Jurkat, Clone E6-1 (cell line): ENCODE measurements at regions not wholly inside any gene's neighbourhood (a gene's known extent, or its start where the extent isn't known, plus 50 kb on each side); places are given as distances from the start of the nearest gene placed in this dataset.
"Not testable (repeated sequence)": the region's sequence is repeated elsewhere in the genome, so short reads cannot be mapped to it uniquely, and the experiment has no call there.

Experiments used
- DNase-seq: peaks from one replicate; pipeline ENCODE4 v3.0.0-alpha.2; 2011; ENCODE audit warnings: low read depth, low spot score
- H3K4me3 ChIP-seq: 2 replicates; pipeline ENCODE4 v1.5.1; 2011; ENCODE audit warnings: mild to moderate bottlenecking, low read length, control low read depth, moderate library complexity

- DNase-seq, result no peak
Measured at GRCh38 chr7:67301667-67302066, 305.0 kb downstream of the TYW1 start.

GRCh38 chr7:67302113-67303039, 305.7 kb downstream of the TYW1 start:
- peak overlapping the region; percentile 85 for H3K4me3 ChIP-seq
- peak; percentile 98 for DNase-seq

More at GRCh38 chr7:67301667-67302066, 305.0 kb downstream of the TYW1 start:
- H3K4me3 ChIP-seq, result peak overlapping the region; percentile 85

DNA sequence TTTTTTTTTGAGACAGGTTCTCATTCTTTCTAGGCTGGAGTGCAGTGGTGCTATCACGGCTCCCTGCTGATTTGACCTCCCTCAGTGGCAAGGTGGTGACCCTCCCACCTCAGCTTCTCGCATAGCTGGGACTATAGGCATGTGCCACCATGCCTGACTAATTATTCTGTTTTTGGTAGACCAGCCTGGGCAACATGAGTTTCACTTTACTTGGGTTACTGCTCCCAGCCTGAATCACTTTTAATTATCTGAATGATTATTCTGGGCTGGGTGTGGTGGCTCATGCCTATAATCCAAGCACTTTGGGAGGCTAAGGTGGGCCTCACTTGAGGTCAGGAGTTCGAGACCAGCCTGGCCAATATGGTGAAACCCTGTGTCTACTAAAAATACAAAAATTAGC, 308.2 kb downstream of the TYW1 start:
- not testable (repeated sequence) for H3K4me3 ChIP-seq, DNase-seq

GRCh38 chr7:67306331-67306730, 309.7 kb downstream of the TYW1 start:
- H3K4me3 ChIP-seq, result no peak overlapping the region
- no peak for DNase-seq

DNA sequence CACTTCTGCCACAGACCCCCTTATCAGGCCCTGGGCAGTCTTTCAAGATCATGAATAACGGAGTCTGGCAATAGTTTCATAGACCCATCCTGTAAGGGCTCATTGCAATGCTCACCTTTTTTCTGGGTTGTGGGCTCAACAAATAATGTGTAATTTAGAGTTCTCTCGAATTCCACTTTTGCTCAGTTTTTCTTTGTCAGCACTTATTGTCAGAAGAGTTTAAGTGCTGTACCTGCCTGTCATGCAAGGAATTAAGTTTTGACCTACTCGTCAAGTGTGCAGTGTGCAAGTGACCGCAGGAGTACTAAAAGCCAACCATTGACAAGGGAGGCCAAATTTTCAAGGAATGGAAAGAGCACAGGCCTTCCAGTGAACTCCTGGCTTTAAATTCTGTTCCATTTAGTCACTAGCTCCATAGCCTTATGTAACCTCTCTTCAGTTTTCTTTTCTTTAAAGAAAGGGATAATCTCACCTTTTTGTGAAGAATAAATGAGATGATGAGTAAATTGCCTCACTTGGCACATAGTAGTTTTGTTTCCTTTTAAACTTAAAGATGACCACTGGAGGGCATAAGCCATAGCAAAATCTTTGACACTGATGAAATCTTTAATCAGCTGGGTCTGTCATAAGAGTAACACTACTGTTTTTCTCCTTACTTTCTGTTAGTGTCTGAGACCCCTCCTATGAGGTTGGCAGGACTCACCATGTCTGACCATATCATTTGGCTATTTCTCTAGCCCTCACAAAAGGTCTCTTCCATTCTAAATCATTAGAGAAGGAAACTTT, 313.3 kb downstream of the TYW1 start:
- no peak for DNase-seq
- no peak overlapping the region for H3K4me3 ChIP-seq

GRCh38 chr7:67311901-67312300, 315.3 kb downstream of the TYW1 start:
- H3K4me3 ChIP-seq, result no peak overlapping the region
- DNase-seq, result no peak

GRCh38 chr7:67313213-67313612, 316.6 kb downstream of the TYW1 start:
- no peak overlapping the region for H3K4me3 ChIP-seq
- DNase-seq, result no peak

DNA sequence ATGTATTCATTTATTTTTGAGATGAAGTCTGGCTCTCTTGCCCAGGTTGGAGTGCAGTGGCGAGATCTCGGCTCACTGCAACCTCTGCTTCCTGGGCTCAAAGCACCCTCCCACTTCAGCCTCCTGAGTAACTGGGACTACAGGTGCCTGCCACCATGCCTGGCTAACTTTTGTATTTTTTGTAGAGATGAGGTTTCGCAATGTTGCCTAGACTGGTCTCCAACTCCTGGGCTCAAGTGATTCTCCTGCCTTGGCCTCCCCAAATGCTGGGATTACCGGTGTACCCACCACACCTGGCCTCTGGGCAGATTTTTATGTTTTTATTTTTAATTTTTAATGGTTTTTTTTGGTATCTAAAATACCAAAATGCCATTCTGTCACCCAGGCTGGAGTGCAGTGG, 320.3 kb downstream of the TYW1 start:
- not testable (repeated sequence) for H3K4me3 ChIP-seq, DNase-seq

GRCh38 chr7:67328257-67328656, 331.6 kb downstream of the TYW1 start:
- DNase-seq, H3K4me3 ChIP-seq: not testable (repeated sequence)

DNA sequence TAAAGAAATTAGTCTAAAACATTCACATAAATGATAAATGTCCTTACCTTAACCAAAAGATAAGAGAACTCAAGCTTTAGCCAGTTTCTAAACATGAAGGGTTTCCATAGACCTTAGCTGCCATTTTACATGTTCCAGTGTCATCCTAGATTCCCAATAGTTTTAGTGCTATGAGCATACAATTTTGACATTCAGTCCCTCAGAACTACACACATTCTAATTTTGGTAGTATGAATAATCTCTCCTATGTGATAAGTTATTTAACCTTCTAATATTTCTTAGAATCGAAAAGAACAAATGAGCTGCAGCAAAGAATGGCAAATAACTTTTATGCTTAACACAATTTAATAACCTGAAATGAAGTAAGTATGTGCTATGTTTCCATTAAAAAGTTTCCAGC, 338.5 kb downstream of the TYW1 start:
- not testable (repeated sequence) for H3K4me3 ChIP-seq, DNase-seq

DNA sequence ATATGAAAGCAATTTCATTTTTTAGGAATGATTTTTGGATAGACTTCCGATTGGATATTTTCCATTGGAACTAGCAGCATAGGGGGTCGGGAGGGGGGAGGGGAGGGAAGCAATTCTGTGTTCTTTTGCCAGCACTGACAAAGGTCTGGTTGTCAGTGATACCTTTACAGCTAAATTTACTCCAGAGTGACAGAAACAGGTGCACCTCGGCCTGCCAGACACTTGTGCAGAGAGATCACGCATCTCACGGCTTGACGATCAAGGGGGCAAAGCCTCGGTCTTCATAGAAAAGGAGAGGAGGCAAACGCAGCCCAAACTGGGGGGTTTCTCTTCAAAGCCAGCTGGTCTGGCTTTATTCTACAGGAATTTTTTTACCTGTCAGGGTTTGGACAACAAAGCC, 339.0 kb downstream of the TYW1 start:
- DNase-seq, H3K4me3 ChIP-seq: not testable (repeated sequence)

- DNase-seq, H3K4me3 ChIP-seq: not testable (repeated sequence)
Measured at GRCh38 chr7:67338545-67338944, 341.9 kb downstream of the TYW1 start.

DNA sequence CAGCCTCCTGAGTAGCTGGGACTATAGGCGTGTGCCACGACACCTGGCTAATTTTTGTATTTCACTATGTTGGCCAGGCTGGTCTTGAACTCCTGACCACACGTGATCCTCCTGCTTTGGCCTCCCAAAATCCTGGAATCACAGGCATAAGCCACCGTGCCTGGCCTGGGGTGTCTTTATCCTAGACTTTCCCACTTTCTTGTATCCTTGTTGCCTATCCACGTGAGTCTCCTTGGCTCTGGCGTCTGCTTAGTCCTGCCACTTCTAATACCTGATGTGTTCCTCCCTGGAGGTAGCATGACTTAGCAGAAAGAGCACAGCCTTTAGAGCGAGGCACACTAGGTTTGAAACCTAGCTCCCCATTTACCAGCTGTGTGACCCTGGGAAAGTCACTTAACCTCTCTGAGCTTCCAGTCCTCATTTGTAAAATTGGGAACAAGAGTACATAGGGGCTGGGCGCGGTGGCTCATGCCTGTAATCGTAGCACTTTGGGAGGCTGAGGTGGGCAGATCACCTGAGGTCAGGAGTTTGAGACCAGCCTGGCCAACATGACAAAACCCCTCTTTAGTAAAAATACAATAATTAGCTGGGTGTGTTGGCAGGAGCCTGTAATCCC, 344.6 kb downstream of the TYW1 start:
- H3K4me3 ChIP-seq, result no peak overlapping the region
- no peak for DNase-seq

DNA sequence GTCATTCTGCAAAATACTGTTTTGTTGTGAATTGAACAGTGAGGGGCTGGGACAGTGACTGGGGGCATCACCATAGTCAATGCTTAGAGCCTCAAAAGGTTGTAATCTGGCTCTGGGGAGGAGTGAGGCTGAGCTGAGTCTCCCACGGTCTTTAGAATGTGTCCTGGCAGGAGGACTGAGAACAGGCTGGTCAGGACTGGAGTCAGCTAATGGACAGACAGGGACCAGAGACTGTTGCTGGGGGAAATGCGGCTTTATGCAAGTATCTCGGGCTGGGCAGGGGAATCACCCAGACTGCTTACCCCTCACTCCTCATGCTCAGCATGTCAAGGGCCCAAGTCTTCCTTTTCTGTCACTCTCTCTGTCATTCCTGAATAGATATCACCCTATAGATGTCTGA, 346.5 kb downstream of the TYW1 start:
- no peak for DNase-seq

GRCh38 chr7:67343572-67343971, 346.9 kb downstream of the TYW1 start:
- H3K4me3 ChIP-seq, result no peak overlapping the region
- DNase-seq, result no peak

More for the DNA sequence above, 346.5 kb downstream of the TYW1 start:
- H3K4me3 ChIP-seq, result no peak overlapping the region

DNA sequence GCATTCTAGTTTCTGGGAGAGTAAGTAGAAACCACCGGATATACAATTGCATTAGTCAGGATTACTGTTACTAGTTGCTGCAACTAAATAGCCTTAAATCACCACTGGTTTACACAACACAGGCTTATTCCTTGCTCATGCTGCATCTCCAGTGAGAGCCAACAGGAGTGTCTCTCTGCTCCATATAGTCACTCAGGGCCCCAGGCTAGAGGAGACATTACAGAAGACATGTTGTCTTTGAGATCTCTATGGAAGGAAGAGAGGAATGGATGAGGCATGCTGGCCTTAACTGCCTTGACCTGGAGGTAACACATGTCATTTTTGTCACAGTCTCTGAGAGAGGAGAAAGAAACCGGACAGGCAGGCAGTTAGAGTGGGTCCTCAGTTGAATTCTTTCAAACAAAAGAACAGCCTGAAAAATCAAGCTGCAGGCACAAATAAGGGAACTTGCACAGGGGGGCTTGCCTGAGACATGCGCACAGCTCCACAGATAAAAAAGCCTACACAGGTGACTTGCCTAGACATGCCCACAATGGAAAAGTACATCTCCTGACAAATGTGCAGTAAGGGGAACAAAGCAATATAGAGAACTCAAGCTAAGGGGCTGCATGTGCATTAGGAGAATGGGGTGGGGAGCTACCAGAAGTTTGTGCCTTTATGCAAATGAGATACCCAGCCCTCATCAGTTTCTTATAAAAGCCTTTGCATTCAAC, 348.0 kb downstream of the TYW1 start:
- no peak overlapping the region for H3K4me3 ChIP-seq
- no peak for DNase-seq

DNA sequence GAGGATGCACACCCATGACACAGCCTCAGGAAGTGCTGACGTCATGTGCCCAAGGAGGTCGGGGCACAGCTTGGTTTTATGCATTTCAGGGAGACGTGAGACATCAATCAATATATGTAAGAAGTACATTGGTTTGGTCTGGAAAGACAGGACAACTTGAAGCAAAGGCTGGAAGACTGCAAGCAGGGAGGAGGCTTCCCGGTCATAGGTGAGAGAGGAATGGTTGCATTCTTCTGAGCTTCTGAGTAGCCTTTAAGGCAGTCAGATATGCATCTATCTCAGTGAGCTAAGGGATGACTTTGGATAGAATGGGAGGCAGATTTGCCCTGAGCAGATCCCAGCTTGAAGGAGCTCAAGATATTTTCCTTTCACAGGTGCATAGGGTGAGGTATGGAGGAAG, 349.5 kb downstream of the TYW1 start:
- no peak overlapping the region for H3K4me3 ChIP-seq
- peak; percentile 4 for DNase-seq

DNA sequence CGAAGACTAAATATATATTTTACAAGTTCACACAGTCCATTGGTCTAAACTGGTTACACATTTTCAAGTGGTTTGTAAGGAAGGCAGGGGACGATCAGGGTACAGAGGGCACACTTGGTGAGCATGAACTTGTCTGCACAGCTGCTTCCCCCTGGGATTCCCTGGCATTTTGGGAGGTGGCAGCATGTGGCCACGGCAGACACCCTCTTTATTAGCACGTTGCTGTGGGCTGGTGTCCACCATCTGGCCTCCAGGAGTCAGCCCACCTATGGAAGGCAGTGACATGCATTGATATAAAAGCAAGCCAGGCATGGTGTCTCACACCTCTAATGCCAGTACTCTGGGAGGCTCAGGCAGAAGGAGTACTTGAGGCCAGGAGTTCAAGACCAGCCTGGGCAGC, 350.2 kb downstream of the TYW1 start:
- no peak for DNase-seq
- no peak overlapping the region for H3K4me3 ChIP-seq

- no peak for DNase-seq
- H3K4me3 ChIP-seq, result no peak overlapping the region
Measured at GRCh38 chr7:67348171-67348570, 351.5 kb downstream of the TYW1 start.
